ENCODE measurements at regions not wholly inside any gene's neighbourhood (a gene's known extent, or its start where the extent isn't known, plus 50 kb on each side); places are given as distances from the start of the nearest gene placed in this dataset.

GRCh38 chr18:51890762-51891161, 449.2 kb upstream of the DCC start:
- no peaks in the 10 kb centered on the region for H3K79me2 ChIP-seq (ENCODE audit: low read length)
- TF ChIP-seq EZH2phosphoT487 (IDR thresholded peaks at IDR 0.05; ENCODE audit: borderline replicate concordance, low read length) (no peak), CTCF (conservative IDR thresholded peaks at IDR 0.05; ENCODE audit: low read depth, low read length) (no peak), EZH2 (IDR thresholded peaks at IDR 0.05; ENCODE audit: low read length, unreplicated experiment) (no peak)
- H3K9me2 ChIP-seq (replicated peaks; ENCODE audit: low read length), result no peaks in the 10 kb centered on the region
- H3K4me3 ChIP-seq (ENCODE audit: low read length), result no peak overlapping the region
- BruUV-seq (replicated peaks), result no TSS peak
- H3K4me2 ChIP-seq (ENCODE audit: low read length), result no peak overlapping the region
- POLR2A ChIA-PET (ENCODE audit: unreplicated experiment), result no interaction called here
- no peak overlapping the region for H2AFZ ChIP-seq (ENCODE audit: low read length)
- no peak overlapping the region for H3K9ac ChIP-seq (ENCODE audit: low read length)
- H3K4me1 ChIP-seq (ENCODE audit: insufficient read depth, low read length), result no peaks in the 10 kb centered on the region
- CTCF ChIA-PET, result no interaction called here
- H3K36me3 ChIP-seq (ENCODE audit: low read depth, low read length), result no peaks in the 10 kb centered on the region
- DNase-seq (peak; percentile 51), ATAC-seq (no peak)
- H4K20me1 ChIP-seq (ENCODE audit: low read length), result no peaks in the 10 kb centered on the region
- no peaks in the 10 kb centered on the region for H3K27me3 ChIP-seq (ENCODE audit: low read length)
- intact Hi-C loops (cut with micrococcal nuclease), result no loop called here
- no peaks in the 10 kb centered on the region for H3K9me3 ChIP-seq (ENCODE audit: low read length)
- no peaks in the 10 kb centered on the region for H3F3A ChIP-seq (ENCODE audit: low read length, unreplicated experiment)
- no peak overlapping the region for H3K27ac ChIP-seq (ENCODE audit: low read length)

DNA sequence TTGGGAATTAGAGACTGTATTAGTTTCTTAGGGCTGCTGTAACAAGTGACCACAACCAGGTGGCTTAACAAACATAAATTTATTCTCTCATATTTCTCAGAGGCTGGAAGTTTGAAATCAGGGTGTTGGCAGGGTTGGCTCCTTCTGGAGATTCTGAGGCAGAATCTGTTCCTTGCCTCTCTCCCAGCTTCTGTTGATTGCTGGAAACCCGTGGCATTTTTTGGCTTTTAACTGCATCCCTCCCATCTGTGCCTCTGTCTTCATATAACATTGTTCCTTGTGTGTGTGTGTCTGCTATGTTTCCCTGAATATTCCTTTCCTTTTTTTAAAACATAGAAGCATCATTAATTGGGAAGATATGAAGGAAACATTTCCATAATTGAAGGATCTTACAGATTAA, 448.1 kb upstream of the DCC start:
- no peaks in the 10 kb centered on the region for H3K27me3 ChIP-seq (ENCODE audit: low read length)
- H4K20me1 ChIP-seq (ENCODE audit: low read length), result no peaks in the 10 kb centered on the region
- no peaks in the 10 kb centered on the region for H3K9me2 ChIP-seq (replicated peaks; ENCODE audit: low read length)
- H3K4me1 ChIP-seq (ENCODE audit: insufficient read depth, low read length), result no peaks in the 10 kb centered on the region
- BruUV-seq (replicated peaks), result no TSS peak
- intact Hi-C loops (cut with micrococcal nuclease), result no loop called here
- H3K4me3 ChIP-seq (ENCODE audit: low read length), result no peak overlapping the region
- ATAC-seq, result no peak
- no peak overlapping the region for H3K9ac ChIP-seq (ENCODE audit: low read length)
- H3F3A ChIP-seq (ENCODE audit: low read length, unreplicated experiment), result no peaks in the 10 kb centered on the region
- no peaks in the 10 kb centered on the region for H3K9me3 ChIP-seq (ENCODE audit: low read length)
- H3K79me2 ChIP-seq (ENCODE audit: low read length), result no peaks in the 10 kb centered on the region
- TF ChIP-seq EZH2phosphoT487 (IDR thresholded peaks at IDR 0.05; ENCODE audit: borderline replicate concordance, low read length), result no peak
- TF ChIP-seq EZH2 (IDR thresholded peaks at IDR 0.05; ENCODE audit: low read length, unreplicated experiment), result no peak
- TF ChIP-seq CTCF (conservative IDR thresholded peaks at IDR 0.05; ENCODE audit: low read depth, low read length), result no peak
- CTCF ChIA-PET, result no interaction called here
- H3K36me3 ChIP-seq (ENCODE audit: low read depth, low read length), result no peaks in the 10 kb centered on the region
- no peak overlapping the region for H3K4me2 ChIP-seq (ENCODE audit: low read length)
- DNase-seq, result no peak
- no peak overlapping the region for H2AFZ ChIP-seq (ENCODE audit: low read length)
- no peak overlapping the region for H3K27ac ChIP-seq (ENCODE audit: low read length)
- POLR2A ChIA-PET (ENCODE audit: unreplicated experiment), result no interaction called here

DNA sequence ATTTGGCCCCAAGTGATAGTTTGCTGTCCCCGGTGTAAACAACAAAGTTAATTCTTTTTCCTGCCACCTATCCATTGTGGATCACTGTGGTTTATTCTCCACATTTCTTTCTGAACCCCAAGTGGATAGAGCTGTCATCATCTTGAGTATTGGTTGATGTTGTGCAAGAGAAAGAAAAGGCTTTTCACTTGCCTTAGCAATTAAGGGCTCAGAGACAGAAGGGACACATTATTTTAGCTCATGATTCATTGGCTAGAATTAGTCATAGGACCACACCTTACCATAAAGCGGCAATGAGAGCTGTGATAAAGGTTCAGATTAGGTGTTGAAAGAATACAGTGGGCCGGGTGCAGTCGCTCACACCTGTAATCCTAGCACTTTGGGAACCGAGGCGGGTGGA, 442.1 kb upstream of the DCC start:
- H3K79me2 ChIP-seq (ENCODE audit: low read length), result no peaks in the 10 kb centered on the region
- no peaks in the 10 kb centered on the region for H3F3A ChIP-seq (ENCODE audit: low read length, unreplicated experiment)
- ChIA-PET CTCF (no interaction called here), POLR2A (ENCODE audit: unreplicated experiment) (no interaction called here)
- no peaks in the 10 kb centered on the region for H4K20me1 ChIP-seq (ENCODE audit: low read length)
- no peak overlapping the region for H3K4me3 ChIP-seq (ENCODE audit: low read length)
- H3K9me2 ChIP-seq (replicated peaks; ENCODE audit: low read length), result no peaks in the 10 kb centered on the region
- no peaks in the 10 kb centered on the region for H3K9me3 ChIP-seq (ENCODE audit: low read length)
- intact Hi-C loops (cut with micrococcal nuclease), result no loop called here
- H3K4me1 ChIP-seq (ENCODE audit: insufficient read depth, low read length), result no peaks in the 10 kb centered on the region
- no peak overlapping the region for H2AFZ ChIP-seq (ENCODE audit: low read length)
- no peaks in the 10 kb centered on the region for H3K27me3 ChIP-seq (ENCODE audit: low read length)
- peak; percentile 1 for DNase-seq
- no peak for TF ChIP-seq CTCF (conservative IDR thresholded peaks at IDR 0.05; ENCODE audit: low read depth, low read length)
- no peak for TF ChIP-seq EZH2phosphoT487 (IDR thresholded peaks at IDR 0.05; ENCODE audit: borderline replicate concordance, low read length)
- no peak for TF ChIP-seq EZH2 (IDR thresholded peaks at IDR 0.05; ENCODE audit: low read length, unreplicated experiment)
- H3K4me2 ChIP-seq (ENCODE audit: low read length), result no peak overlapping the region
- no peak overlapping the region for H3K27ac ChIP-seq (ENCODE audit: low read length)
- no TSS peak for BruUV-seq (replicated peaks)
- no peak overlapping the region for H3K9ac ChIP-seq (ENCODE audit: low read length)
- ATAC-seq, result no peak
- H3K36me3 ChIP-seq (ENCODE audit: low read depth, low read length), result no peaks in the 10 kb centered on the region
